Parathyroid adenoma (tissue), 2 donors: ENCODE measurements at regions not wholly inside any gene's neighbourhood (a gene's known extent, or its start where the extent isn't known, plus 50 kb on each side); places are given as distances from the start of the nearest gene placed in this dataset.
"Not testable (repeated sequence)": the region's sequence is repeated elsewhere in the genome, so short reads cannot be mapped to it uniquely, and the experiment has no call there.

Experiments
- H2AFZ ChIP-seq: fragments of 300-600 bp; sonication (generic); one replicate; pipeline ENCODE4 v1.7.0; 2017; ENCODE audit warnings: antibody characterized with exemption, mild to moderate bottlenecking
- H3K27ac ChIP-seq: fragments of 300-600 bp; sonication (generic); one replicate; pipeline ENCODE4 v1.7.0; 2017
- H3K27me3 ChIP-seq: fragments of 300-600 bp; sonication (generic); one replicate; pipeline ENCODE4 v1.7.0; 2017; ENCODE audit warnings: low read length; ENCODE audit not compliant: control insufficient read depth, insufficient read depth
- H3K36me3 ChIP-seq: fragments of 300-600 bp; sonication (generic); one replicate; pipeline ENCODE4 v1.7.0; 2017; ENCODE audit warnings: low read length; ENCODE audit not compliant: control insufficient read depth, insufficient read depth
- H3K4me1 ChIP-seq: fragments of 300-600 bp; sonication (generic); one replicate; pipeline ENCODE4 v1.7.0; 2017; ENCODE audit warnings: control low read depth
- H3K4me2 ChIP-seq: fragments of 300-600 bp; sonication (generic); one replicate; pipeline ENCODE4 v1.7.0; 2017; ENCODE audit warnings: low read length
- H3K4me3 ChIP-seq: fragments of 300-600 bp; sonication (generic); one replicate; pipeline ENCODE4 v1.7.0; 2017; ENCODE audit warnings: low read depth, low read length
- H3K79me2 ChIP-seq: fragments of 300-600 bp; sonication (generic); one replicate; pipeline ENCODE4 v1.7.0; 2017; ENCODE audit warnings: control low read depth
- H3K9ac ChIP-seq: fragments of 300-600 bp; sonication (generic); one replicate; pipeline ENCODE4 v1.7.0; 2017; ENCODE audit warnings: mild to moderate bottlenecking
- H3K9me3 ChIP-seq: fragments of 300-600 bp; sonication (generic); one replicate; pipeline ENCODE4 v1.7.0; 2017; ENCODE audit warnings: low read length; ENCODE audit not compliant: control insufficient read depth
- TF ChIP-seq, protein P1 (sequence below): fragments of 300-600 bp; sonication (generic); IDR thresholded peaks from one replicate; pipeline ENCODE4 v1.7.0; 2017; ENCODE audit warnings: antibody characterized with exemption, mild to moderate bottlenecking
- donor health status: primary hyperparathyroidism.

DNA sequence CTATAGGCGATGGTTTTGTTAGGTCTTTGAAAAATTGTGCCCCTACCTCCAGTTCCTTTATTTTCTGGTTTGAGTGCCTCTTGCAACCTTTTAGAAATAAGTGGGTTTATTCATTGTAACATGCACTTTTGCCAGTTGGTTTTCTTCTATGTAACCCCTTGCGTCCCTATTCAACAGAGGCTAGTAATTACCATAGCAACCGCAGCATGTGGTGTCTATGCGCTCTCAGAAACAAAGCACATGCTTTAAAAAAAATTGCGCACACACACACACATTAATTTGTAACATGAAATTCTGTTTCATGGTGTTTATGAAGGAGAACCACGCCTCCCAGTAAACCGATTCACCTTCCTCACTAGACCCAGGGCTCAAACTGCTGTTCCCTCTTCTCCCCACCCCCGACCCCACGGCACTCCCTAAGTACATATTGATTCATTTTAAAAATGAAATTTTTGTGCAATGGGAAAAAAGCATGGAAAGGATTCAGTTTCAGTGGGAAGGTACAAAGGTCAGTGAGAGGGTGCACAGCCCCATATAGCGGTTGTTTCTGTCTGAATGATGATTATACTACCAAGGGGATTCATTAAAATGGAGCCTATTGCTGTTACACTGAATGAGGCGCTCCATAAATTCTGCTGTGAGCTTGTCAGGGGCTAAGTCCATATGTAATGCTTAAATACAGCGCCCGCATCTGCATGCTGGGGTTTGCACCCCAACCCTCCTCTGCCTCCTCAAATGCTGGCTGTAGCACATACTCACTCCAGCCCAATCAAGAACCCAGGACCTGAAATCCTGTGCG is 206.9 kb downstream of the ICOS start:
- no peak overlapping the region for H3K4me3 ChIP-seq
- no peaks in the 10 kb centered on the region for H3K27me3 ChIP-seq
- H2AFZ ChIP-seq, result no peak overlapping the region
- H3K79me2 ChIP-seq, result no peaks in the 10 kb centered on the region
- no peak overlapping the region for H3K4me2 ChIP-seq
- H3K9me3 ChIP-seq, result no peaks in the 10 kb centered on the region
- TF ChIP-seq, protein P1, sequence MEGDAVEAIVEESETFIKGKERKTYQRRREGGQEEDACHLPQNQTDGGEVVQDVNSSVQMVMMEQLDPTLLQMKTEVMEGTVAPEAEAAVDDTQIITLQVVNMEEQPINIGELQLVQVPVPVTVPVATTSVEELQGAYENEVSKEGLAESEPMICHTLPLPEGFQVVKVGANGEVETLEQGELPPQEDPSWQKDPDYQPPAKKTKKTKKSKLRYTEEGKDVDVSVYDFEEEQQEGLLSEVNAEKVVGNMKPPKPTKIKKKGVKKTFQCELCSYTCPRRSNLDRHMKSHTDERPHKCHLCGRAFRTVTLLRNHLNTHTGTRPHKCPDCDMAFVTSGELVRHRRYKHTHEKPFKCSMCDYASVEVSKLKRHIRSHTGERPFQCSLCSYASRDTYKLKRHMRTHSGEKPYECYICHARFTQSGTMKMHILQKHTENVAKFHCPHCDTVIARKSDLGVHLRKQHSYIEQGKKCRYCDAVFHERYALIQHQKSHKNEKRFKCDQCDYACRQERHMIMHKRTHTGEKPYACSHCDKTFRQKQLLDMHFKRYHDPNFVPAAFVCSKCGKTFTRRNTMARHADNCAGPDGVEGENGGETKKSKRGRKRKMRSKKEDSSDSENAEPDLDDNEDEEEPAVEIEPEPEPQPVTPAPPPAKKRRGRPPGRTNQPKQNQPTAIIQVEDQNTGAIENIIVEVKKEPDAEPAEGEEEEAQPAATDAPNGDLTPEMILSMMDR, result no peak
- no peak overlapping the region for H3K9ac ChIP-seq
- H3K27ac ChIP-seq, result no peak overlapping the region
- no peaks in the 10 kb centered on the region for H3K4me1 ChIP-seq
- H3K36me3 ChIP-seq, result no peaks in the 10 kb centered on the region

DNA sequence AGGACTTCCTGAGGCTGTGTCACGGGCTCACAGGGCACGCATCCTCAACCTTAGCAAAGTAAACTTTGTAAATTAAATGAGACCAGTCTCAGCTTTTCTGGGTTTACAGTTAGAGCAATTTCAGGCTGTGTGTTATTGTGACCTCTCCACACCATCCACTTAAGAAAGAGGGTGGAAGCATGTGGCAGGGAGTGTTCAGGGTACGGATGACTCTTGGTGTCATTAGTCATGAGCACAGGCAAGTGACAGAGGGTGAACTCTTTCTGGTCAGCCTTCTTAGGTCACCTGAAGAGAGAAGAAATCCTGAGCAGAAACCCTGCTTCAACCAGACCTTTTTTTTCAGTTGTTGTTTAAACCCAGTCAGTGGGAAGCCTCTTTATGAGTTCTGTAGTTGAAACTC is 207.9 kb downstream of the ICOS start:
- no peaks in the 10 kb centered on the region for H3K4me1 ChIP-seq
- no peak overlapping the region for H2AFZ ChIP-seq
- TF ChIP-seq, protein P1, result no peak
- H3K79me2 ChIP-seq, result no peaks in the 10 kb centered on the region
- no peak overlapping the region for H3K9ac ChIP-seq
- H3K27ac ChIP-seq, result no peak overlapping the region
- H3K9me3 ChIP-seq, result no peaks in the 10 kb centered on the region
- H3K36me3 ChIP-seq, result no peaks in the 10 kb centered on the region
- H3K27me3 ChIP-seq, result no peaks in the 10 kb centered on the region
- H3K4me2 ChIP-seq, result no peak overlapping the region
- H3K4me3 ChIP-seq, result no peak overlapping the region

DNA sequence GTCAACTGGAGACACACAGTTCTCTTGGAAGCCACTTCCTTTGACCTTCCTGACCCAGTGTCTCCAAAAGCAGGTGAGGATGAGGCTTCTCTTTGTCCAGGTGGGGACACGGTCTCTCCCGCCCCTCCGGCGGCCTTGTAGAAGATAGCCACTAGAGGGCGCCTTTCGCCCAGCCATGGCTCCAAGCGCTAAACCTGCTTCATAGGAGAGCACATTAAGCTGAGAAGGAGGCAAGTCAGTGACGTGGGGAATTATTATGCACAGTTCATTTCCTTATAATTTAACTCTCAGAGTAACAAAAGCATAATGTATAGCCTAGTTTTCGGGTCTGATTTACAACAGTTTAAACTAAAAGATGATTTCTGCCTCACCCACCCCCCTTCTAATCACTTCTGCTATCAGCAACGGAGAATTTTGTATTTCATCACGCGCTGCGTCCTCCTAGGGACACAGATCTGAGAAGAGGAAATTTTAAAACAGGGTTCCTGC is 208.7 kb downstream of the ICOS start:
- Histone ChIP-seq H3K4me1 (no peaks in the 10 kb centered on the region), H3K9me3 (no peaks in the 10 kb centered on the region), H3K9ac (no peak overlapping the region), H3K36me3 (no peaks in the 10 kb centered on the region), H3K4me3 (peak overlapping the region; percentile 47), H3K27ac (no peak overlapping the region), H2AFZ (peak overlapping the region; percentile 50), H3K79me2 (no peaks in the 10 kb centered on the region), H3K27me3 (no peaks in the 10 kb centered on the region), H3K4me2 (peak overlapping the region; percentile 61)
- TF ChIP-seq, protein P1, result peak; percentile 95

DNA sequence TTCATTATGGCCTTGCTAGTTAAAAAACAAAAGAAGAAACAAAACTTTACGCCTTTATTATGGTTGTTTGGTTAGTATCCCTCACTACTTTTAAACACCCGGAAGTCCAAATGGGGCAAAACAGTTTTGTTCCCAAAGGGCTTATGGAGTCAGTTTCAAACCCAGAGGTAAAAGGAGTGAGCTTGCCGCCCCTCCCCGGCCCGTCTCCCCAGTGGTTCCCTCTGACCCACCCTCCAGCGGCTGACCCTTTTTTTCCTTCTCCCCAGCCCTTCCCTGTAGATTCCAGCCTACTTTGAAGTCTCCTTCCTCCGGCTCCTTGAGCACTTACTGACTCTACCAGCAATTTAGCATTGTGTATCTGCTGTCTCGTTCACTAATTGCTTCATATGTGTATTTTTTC is 209.2 kb downstream of the ICOS start:
- no peak overlapping the region for H3K9ac ChIP-seq
- H3K4me3 ChIP-seq, result peak overlapping the region; percentile 47
- H3K27ac ChIP-seq, result no peak overlapping the region
- H3K9me3 ChIP-seq, result no peaks in the 10 kb centered on the region
- no peaks in the 10 kb centered on the region for H3K4me1 ChIP-seq
- no peaks in the 10 kb centered on the region for H3K79me2 ChIP-seq
- TF ChIP-seq, protein P1, result no peak
- no peaks in the 10 kb centered on the region for H3K36me3 ChIP-seq
- peak overlapping the region; percentile 50 for H2AFZ ChIP-seq
- H3K4me2 ChIP-seq, result peak overlapping the region; percentile 61
- no peaks in the 10 kb centered on the region for H3K27me3 ChIP-seq

DNA sequence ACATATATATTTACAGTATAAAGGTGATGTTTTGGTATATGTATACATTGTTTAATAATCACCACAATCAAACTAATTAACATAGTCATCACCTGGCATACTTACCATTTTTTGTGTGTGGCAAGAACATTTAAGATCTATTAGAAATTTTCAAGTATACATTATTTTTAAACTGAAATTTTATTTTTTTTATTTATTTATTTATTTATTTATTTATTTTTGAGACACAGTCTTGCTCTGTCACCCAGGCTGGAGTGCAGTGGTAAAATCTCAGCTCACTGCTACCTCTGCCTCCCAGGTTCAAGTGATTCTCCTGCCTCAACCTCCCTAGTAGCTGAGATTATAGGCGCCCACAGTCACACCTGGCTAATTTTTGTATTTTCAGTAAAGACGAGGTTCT is 210.5 kb downstream of the ICOS start:
- not testable (repeated sequence) for H3K79me2 ChIP-seq, H2AFZ ChIP-seq, H3K4me3 ChIP-seq, H3K36me3 ChIP-seq, H3K27me3 ChIP-seq, H3K9ac ChIP-seq, H3K4me1 ChIP-seq, H3K27ac ChIP-seq, H3K4me2 ChIP-seq, H3K9me3 ChIP-seq
